ENCODE measurements at regions not wholly inside any gene's neighbourhood (a gene's known extent, or its start where the extent isn't known, plus 50 kb on each side); places are given as distances from the start of the nearest gene placed in this dataset.
A peak's percentile ranks its signal among the peaks of the same experiment; 100 is the strongest.
"Not testable (repeated sequence)": the region's sequence is repeated elsewhere in the genome, so short reads cannot be mapped to it uniquely, and the experiment has no call there.

DNA sequence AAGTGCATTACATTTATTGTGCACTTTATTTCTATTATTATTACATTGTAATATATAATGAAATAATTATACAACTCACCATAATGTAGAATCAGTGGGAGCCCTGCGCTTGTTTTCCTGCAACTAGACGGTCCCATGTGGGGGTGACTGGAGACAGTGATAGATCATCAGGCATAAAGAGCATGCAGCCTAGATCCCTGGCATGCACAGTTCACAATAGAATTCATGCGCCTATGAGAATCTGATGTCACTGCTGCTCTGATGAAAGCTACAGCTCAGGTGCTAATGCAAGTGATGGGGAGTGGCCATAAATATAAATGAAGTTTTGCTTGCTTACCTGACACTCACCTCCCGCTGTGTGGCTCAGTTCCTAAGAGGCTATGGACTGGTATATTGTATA lies 278.4 kb upstream of the ADGRL3 start:
- not testable (repeated sequence) for H3K27me3 ChIP-seq (ENCODE audit: control insufficient read depth in 3 of 3, insufficient read depth in 3 of 3, low read length in 3 of 3); H3K9me3 ChIP-seq (ENCODE audit: control insufficient read depth in 2 of 2, insufficient read depth in 1 of 2, low read depth in 1 of 2, low read length in 1 of 2); H3K4me3 ChIP-seq (ENCODE audit: low read depth in 1 of 3, low read length in 3 of 3); DNase-seq; H3K27ac ChIP-seq (ENCODE audit: low read depth in 1 of 3, low read length in 2 of 3); FAIRE-seq; H3K36me3 ChIP-seq (ENCODE audit: control insufficient read depth in 3 of 3, insufficient read depth in 2 of 3, low read depth in 1 of 3, low read length in 3 of 3); H3K4me1 ChIP-seq (ENCODE audit: control insufficient read depth in 3 of 3, insufficient read depth in 2 of 3, low read depth in 1 of 3, low read length in 2 of 3)
- WGBS, 3 donors: 85 to 90% (median 89%) methylated on average over 4 of the region's 4 CpGs

DNA sequence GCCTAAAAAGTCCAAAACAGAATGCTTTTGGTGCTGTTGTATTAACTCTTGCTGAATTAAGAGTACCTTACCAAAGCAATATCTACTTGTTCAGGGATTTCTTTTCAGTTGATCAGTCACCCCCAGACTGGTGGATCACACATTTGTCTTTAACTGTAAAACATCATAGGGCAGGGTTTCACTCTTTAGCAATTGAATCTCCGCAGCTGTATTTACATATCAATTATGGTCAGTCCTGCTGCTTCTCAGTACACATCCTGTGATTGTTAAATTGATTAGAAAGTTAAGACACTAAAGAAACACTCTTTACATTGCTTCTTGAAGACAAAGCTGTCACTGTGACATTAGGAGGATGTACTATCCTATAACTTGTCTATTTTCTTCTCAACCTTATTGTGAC lies 277.1 kb upstream of the ADGRL3 start:
- no peaks in the 10 kb centered on the region for H3K9me3 ChIP-seq (ENCODE audit: control insufficient read depth in 2 of 2, insufficient read depth in 1 of 2, low read depth in 1 of 2, low read length in 1 of 2)
- H3K27me3 ChIP-seq (ENCODE audit: control insufficient read depth in 3 of 3, insufficient read depth in 3 of 3, low read length in 3 of 3): no peaks in the 10 kb centered on the region
- no peak for DNase-seq
- H3K4me3 ChIP-seq (ENCODE audit: low read depth in 1 of 3, low read length in 3 of 3): no peak overlapping the region
- no peak for FAIRE-seq
- no peak overlapping the region for H3K27ac ChIP-seq (ENCODE audit: low read depth in 1 of 3, low read length in 2 of 3)
- WGBS, 3 donors: 24 to 58% (median 30%) methylated on average over 1 of the region's 1 CpG
- no peaks in the 10 kb centered on the region for H3K4me1 ChIP-seq (ENCODE audit: control insufficient read depth in 3 of 3, insufficient read depth in 2 of 3, low read depth in 1 of 3, low read length in 2 of 3)
- H3K36me3 ChIP-seq (ENCODE audit: control insufficient read depth in 3 of 3, insufficient read depth in 2 of 3, low read depth in 1 of 3, low read length in 3 of 3): no peaks in the 10 kb centered on the region

DNA sequence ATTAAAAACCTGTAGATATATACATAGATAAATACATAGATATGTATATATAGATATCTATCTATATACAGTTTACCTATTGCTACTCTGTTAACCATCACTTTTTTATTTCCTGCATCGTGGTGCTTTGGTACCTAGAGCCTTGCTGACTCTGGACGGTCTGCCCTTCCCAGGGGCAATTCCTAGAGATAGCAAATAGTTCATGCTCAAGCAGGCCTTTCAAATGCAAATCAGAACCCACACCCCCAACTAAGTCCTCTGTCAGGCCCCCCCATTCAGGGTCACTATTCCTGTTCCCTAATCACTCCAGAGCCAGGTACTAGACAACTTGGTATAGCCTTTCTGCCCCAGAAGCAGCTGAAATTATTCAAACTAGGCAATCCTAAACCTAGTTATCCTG lies 273.5 kb upstream of the ADGRL3 start:
- WGBS, 3 donors: 76 to 84% (median 81%) methylated on average over 2 of the region's 2 CpGs
- no peak overlapping the region for H3K27ac ChIP-seq (ENCODE audit: low read depth in 1 of 3, low read length in 2 of 3)
- H3K36me3 ChIP-seq (ENCODE audit: control insufficient read depth in 3 of 3, insufficient read depth in 2 of 3, low read depth in 1 of 3, low read length in 3 of 3): no peaks in the 10 kb centered on the region
- DNase-seq: no peak
- no peaks in the 10 kb centered on the region for H3K27me3 ChIP-seq (ENCODE audit: control insufficient read depth in 3 of 3, insufficient read depth in 3 of 3, low read length in 3 of 3)
- H3K4me1 ChIP-seq (ENCODE audit: control insufficient read depth in 3 of 3, insufficient read depth in 2 of 3, low read depth in 1 of 3, low read length in 2 of 3): no peaks in the 10 kb centered on the region
- FAIRE-seq: no peak
- H3K9me3 ChIP-seq (ENCODE audit: control insufficient read depth in 2 of 2, insufficient read depth in 1 of 2, low read depth in 1 of 2, low read length in 1 of 2): no peaks in the 10 kb centered on the region
- no peak overlapping the region for H3K4me3 ChIP-seq (ENCODE audit: low read depth in 1 of 3, low read length in 3 of 3)

GRCh38 chr4:60930866-60931265 lies 269.3 kb upstream of the ADGRL3 start:
- FAIRE-seq: no peak
- Histone ChIP-seq H3K4me1 (ENCODE audit: control insufficient read depth in 3 of 3, insufficient read depth in 2 of 3, low read depth in 1 of 3, low read length in 2 of 3) (no peaks in the 10 kb centered on the region), H3K27ac (ENCODE audit: low read depth in 1 of 3, low read length in 2 of 3) (no peak overlapping the region), H3K9me3 (ENCODE audit: control insufficient read depth in 2 of 2, insufficient read depth in 1 of 2, low read depth in 1 of 2, low read length in 1 of 2) (no peaks in the 10 kb centered on the region), H3K4me3 (ENCODE audit: low read depth in 1 of 3, low read length in 3 of 3) (no peak overlapping the region), H3K36me3 (ENCODE audit: control insufficient read depth in 3 of 3, insufficient read depth in 2 of 3, low read depth in 1 of 3, low read length in 3 of 3) (no peaks in the 10 kb centered on the region), H3K27me3 (ENCODE audit: control insufficient read depth in 3 of 3, insufficient read depth in 3 of 3, low read length in 3 of 3) (no peaks in the 10 kb centered on the region)
- no peak for DNase-seq
- 88 to 95% (median 93%) methylated on average over 3 of the region's 3 CpGs for WGBS, 3 donors

- FAIRE-seq (no peak), DNase-seq (peak in 1 of 2 donors; percentile 4)
- Histone ChIP-seq H3K9me3 (ENCODE audit: control insufficient read depth in 2 of 2, insufficient read depth in 1 of 2, low read depth in 1 of 2, low read length in 1 of 2) (no peaks in the 10 kb centered on the region), H3K4me3 (ENCODE audit: low read depth in 1 of 3, low read length in 3 of 3) (no peak overlapping the region), H3K36me3 (ENCODE audit: control insufficient read depth in 3 of 3, insufficient read depth in 2 of 3, low read depth in 1 of 3, low read length in 3 of 3) (no peaks in the 10 kb centered on the region), H3K4me1 (ENCODE audit: control insufficient read depth in 3 of 3, insufficient read depth in 2 of 3, low read depth in 1 of 3, low read length in 2 of 3) (no peaks in the 10 kb centered on the region), H3K27ac (ENCODE audit: low read depth in 1 of 3, low read length in 2 of 3) (no peak overlapping the region), H3K27me3 (ENCODE audit: control insufficient read depth in 3 of 3, insufficient read depth in 3 of 3, low read length in 3 of 3) (no peaks in the 10 kb centered on the region)
- 28 to 57% (median 44%) methylated on average over 4 of the region's 4 CpGs for WGBS, 3 donors
These were observed 265.4 kb upstream of the ADGRL3 start for GRCh38 chr4:60934566-60935295.

- no peaks in the 10 kb centered on the region for H3K9me3 ChIP-seq (ENCODE audit: control insufficient read depth in 2 of 2, insufficient read depth in 1 of 2, low read depth in 1 of 2, low read length in 1 of 2)
- DNase-seq (no peak), FAIRE-seq (no peak)
- H3K4me3 ChIP-seq (ENCODE audit: low read depth in 1 of 3, low read length in 3 of 3): no peak overlapping the region
- H3K4me1 ChIP-seq (ENCODE audit: control insufficient read depth in 3 of 3, insufficient read depth in 2 of 3, low read depth in 1 of 3, low read length in 2 of 3): no peaks in the 10 kb centered on the region
- H3K27me3 ChIP-seq (ENCODE audit: control insufficient read depth in 3 of 3, insufficient read depth in 3 of 3, low read length in 3 of 3): no peaks in the 10 kb centered on the region
- 39 to 68% (median 63%) methylated on average over 1 of the region's 1 CpG for WGBS, 3 donors
- no peaks in the 10 kb centered on the region for H3K36me3 ChIP-seq (ENCODE audit: control insufficient read depth in 3 of 3, insufficient read depth in 2 of 3, low read depth in 1 of 3, low read length in 3 of 3)
- H3K27ac ChIP-seq (ENCODE audit: low read depth in 1 of 3, low read length in 2 of 3): no peak overlapping the region
These were observed 261.9 kb upstream of the ADGRL3 start for GRCh38 chr4:60938181-60938580.

DNA sequence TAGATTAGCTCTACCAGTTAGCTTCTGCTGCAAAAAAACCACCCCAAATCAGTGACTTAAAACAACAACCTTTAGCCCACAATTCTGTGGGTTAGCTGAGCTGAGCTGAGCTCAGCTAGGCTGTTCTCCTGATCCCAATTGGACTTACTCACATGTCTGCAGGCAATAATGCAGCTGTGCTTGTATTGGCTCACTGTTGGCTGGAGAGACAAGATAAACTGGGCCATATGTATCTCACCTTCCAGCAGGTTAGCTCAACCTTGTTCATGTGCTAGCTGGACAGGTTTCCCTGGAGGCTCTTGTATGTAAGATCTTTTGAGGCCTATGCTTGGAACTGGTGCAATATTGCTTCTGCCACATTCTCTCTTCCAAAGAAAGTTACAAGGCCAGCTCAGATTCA lies 261.5 kb upstream of the ADGRL3 start:
- no peaks in the 10 kb centered on the region for H3K4me1 ChIP-seq (ENCODE audit: control insufficient read depth in 3 of 3, insufficient read depth in 2 of 3, low read depth in 1 of 3, low read length in 2 of 3)
- H3K27ac ChIP-seq (ENCODE audit: low read depth in 1 of 3, low read length in 2 of 3): no peak overlapping the region
- H3K27me3 ChIP-seq (ENCODE audit: control insufficient read depth in 3 of 3, insufficient read depth in 3 of 3, low read length in 3 of 3): no peaks in the 10 kb centered on the region
- no peak for FAIRE-seq
- no peaks in the 10 kb centered on the region for H3K9me3 ChIP-seq (ENCODE audit: control insufficient read depth in 2 of 2, insufficient read depth in 1 of 2, low read depth in 1 of 2, low read length in 1 of 2)
- no peak for DNase-seq
- H3K4me3 ChIP-seq (ENCODE audit: low read depth in 1 of 3, low read length in 3 of 3): no peak overlapping the region
- no peaks in the 10 kb centered on the region for H3K36me3 ChIP-seq (ENCODE audit: control insufficient read depth in 3 of 3, insufficient read depth in 2 of 3, low read depth in 1 of 3, low read length in 3 of 3)

DNA sequence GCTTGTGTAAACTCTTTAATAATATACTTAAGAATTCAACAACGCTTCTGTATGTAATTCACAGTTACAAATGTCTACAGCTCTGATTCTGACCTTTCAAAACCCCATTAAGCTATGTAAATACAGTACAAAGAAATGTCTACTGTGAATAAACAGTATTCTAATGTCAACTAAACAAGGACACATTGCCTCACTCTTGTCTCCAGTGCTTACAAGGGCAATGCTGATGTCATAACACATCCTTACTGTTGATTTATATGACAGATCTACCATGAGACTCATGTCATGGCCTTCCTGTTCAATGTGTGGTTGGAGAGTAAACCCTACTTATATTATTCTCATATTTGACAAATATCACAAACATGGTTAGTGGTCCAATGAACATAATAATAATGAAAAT lies 256.1 kb upstream of the ADGRL3 start:
- 58 to 64% (median 59%) methylated on average over 1 of the region's 1 CpG for WGBS, 3 donors
- FAIRE-seq (no peak), DNase-seq (no peak)
- no peak overlapping the region for H3K27ac ChIP-seq (ENCODE audit: low read depth in 1 of 3, low read length in 2 of 3)
- H3K4me3 ChIP-seq (ENCODE audit: low read depth in 1 of 3, low read length in 3 of 3): no peak overlapping the region
- H3K4me1 ChIP-seq (ENCODE audit: control insufficient read depth in 3 of 3, insufficient read depth in 2 of 3, low read depth in 1 of 3, low read length in 2 of 3): no peaks in the 10 kb centered on the region
- no peaks in the 10 kb centered on the region for H3K36me3 ChIP-seq (ENCODE audit: control insufficient read depth in 3 of 3, insufficient read depth in 2 of 3, low read depth in 1 of 3, low read length in 3 of 3)
- no peaks in the 10 kb centered on the region for H3K27me3 ChIP-seq (ENCODE audit: control insufficient read depth in 3 of 3, insufficient read depth in 3 of 3, low read length in 3 of 3)
- H3K9me3 ChIP-seq (ENCODE audit: control insufficient read depth in 2 of 2, insufficient read depth in 1 of 2, low read depth in 1 of 2, low read length in 1 of 2): peaks cover 0 to 3% of the 10 kb centered on the region in 2 donors

DNA sequence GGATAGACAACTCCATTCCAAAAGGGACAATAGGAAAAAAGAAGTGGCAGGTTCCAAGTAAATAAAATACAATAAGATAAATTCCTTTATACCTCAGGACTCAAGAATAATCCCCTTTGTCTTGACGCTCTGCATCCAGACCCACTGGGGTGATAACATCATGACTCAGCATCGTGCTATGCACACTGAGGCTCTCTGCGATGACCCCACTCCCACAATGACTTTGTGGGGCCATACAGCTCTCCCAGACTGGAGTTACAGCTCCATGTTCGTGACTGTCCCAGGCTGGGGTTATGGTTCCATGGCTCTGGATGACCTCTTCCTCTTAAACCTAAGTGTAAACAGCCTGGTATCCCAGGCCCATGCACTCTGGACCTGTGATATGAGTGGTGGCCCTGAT lies 254.5 kb upstream of the ADGRL3 start:
- H3K27ac ChIP-seq (ENCODE audit: low read depth in 1 of 3, low read length in 2 of 3): no peak overlapping the region
- DNase-seq: no peak
- no peaks in the 10 kb centered on the region for H3K27me3 ChIP-seq (ENCODE audit: control insufficient read depth in 3 of 3, insufficient read depth in 3 of 3, low read length in 3 of 3)
- 70 to 88% (median 73%) methylated on average over 4 of the region's 4 CpGs for WGBS, 3 donors
- H3K9me3 ChIP-seq (ENCODE audit: control insufficient read depth in 2 of 2, insufficient read depth in 1 of 2, low read depth in 1 of 2, low read length in 1 of 2): peaks cover 0 to 3% of the 10 kb centered on the region in 2 donors
- no peak for FAIRE-seq
- H3K4me3 ChIP-seq (ENCODE audit: low read depth in 1 of 3, low read length in 3 of 3): no peak overlapping the region
- H3K4me1 ChIP-seq (ENCODE audit: control insufficient read depth in 3 of 3, insufficient read depth in 2 of 3, low read depth in 1 of 3, low read length in 2 of 3): no peaks in the 10 kb centered on the region
- no peaks in the 10 kb centered on the region for H3K36me3 ChIP-seq (ENCODE audit: control insufficient read depth in 3 of 3, insufficient read depth in 2 of 3, low read depth in 1 of 3, low read length in 3 of 3)
